Activated naive CD4-positive, alpha-beta T cell (primary cell): ENCODE measurements at regions not wholly inside any gene's neighbourhood (a gene's known extent, or its start where the extent isn't known, plus 50 kb on each side); places are given as distances from the start of the nearest gene placed in this dataset.
"Not testable (repeated sequence)": the region's sequence is repeated elsewhere in the genome, so short reads cannot be mapped to it uniquely, and the experiment has no call there.

Experiments
- DNase-seq, 4 experiments: peaks; one replicate each; lab custom pipeline; 2025; lab: John Stamatoyannopoulos, UW

DNA sequence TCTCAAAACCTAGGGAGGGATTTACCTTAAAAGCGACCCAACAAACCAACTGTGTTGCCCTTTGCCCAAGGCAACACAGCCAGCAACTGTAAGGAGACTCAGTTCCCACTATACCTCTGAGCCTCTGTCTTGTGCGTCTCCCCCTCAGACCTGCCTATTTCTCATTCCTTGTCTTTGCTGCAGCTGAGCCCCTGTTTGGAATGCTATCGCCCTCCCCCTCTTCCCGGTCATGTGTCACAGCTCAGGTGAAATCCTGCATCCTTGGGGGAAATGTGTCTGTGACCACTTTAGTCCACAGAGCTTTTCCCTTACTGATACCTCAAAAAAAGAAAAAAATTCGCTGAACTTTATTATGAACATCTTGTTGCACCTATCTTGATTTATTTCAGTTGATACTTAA lies 52.0 kb upstream of the LRIG1 start:
- no peak for DNase-seq

DNA sequence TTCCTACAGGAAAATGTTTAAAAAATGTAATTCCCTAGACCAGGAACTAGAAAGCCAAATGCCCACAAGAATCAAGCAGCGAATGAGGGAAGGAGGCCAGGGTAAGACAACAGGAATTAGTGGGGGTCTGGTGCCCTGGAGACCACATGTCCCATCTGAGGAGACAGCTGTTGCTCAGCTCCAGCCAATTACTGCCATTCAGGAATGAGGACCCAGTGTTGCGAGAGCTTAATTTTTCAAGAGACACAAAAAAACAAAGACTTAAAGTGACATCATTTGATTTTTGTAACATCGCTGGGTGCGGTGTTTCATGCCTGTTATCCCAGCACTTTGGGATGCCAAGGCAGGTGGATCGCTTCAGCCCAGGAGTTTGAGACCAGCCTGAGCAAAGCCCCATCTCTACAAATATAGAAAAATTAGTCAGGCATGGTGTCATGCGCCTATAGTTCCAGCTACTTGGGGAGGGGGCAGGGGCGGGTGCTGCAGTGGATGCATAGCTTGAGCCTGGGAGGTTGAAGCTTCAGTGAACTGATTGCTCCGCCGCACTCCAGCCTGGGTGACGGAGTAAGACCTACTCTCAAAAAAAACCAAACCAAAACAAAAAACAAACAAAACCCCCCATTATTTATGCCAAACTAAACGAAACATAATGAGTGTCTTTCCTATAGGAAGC lies 52.8 kb upstream of the LRIG1 start:
- DNase-seq: no peak

DNA sequence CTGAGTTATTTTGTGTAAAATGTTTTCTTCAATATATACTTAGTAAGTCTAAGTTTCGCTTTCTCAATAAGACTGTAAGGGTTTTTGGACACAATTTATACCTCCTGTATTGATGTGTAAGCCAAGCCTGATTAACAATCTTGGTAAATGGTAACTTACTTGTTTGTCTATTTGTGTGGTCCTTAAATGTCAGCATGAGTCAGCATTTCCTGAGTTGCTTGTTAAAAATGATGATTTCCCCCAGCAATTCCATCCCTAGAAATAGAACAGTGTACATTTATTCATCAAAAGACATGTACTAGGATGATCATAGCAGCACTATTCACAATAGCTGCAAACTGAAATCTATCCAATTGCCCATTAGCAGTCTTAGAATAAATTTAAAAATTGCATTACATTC lies 53.4 kb upstream of the LRIG1 start:
- no peak for DNase-seq

DNA sequence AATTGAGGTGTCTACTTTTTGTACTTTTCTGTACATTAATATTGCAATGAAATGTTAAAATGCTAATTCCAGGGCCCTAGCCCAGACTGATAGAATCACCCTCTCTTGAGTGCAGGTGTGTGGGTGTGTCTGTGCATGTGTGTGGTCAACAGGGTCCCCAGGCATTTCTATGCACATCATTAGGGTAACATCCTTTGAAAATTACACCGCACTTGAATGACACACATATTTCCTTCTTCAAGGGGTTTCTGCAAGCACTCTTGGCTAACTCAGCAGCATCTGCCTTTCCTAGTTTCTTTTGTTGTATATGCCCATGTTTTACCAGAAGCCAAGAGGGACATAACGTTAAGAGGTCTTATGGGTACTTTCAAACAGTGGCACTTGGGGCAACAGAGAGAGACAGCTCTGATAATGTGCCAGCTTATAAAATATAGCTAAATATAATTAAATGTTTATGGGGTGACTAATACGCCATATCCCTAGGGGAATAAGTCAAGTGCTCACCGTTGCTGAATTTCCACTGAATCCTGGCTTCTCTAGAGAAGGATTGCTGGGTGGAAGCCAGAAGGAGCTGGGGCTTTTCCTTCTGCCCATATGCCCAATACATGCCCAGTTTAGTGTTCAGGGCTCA lies 54.5 kb upstream of the LRIG1 start:
- no peak for DNase-seq

- DNase-seq: no peak
Measured at GRCh38 chr3:66557170-66557569, 56.3 kb upstream of the LRIG1 start.

DNA sequence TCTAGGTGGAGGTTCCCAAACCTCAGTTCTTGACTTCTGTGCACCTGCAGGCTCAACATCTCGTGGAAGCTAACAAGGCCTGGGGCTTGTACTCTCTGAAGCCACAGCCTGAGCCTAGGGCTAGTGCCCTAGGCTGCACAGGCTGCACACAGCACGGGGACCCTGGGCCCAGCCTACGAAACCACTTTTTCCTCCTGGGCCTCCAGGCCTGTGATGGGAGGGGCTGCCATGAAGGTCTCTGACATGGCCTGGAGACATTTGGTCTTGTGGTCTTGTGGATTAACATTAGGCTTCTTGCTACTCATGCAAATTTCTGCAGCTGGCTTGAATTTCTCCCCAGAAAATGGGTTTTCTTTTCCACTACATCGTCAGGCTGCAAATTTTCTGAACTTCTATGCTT lies 59.1 kb upstream of the LRIG1 start:
- DNase-seq: not testable (repeated sequence)

DNA sequence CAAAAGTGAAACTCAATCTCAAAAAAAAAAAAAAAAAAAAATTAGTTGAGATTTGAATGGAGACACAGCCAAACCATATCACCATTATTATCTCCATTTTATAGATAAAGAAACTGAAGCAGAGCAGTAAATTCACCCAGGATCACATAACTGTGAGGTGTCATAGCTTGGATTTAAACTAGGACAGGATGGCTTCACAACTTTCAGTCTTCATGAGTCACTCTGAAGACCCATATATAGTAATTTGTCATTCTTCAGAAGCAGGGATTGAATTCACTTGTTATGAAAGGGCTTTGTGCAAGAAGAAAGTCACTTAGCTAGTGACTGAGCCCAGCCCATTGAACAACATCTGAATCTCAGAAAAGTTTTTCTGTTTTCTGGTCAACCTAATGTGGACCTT lies 60.5 kb upstream of the LRIG1 start:
- DNase-seq: no peak

- no peak for DNase-seq
Measured at GRCh38 chr3:66565301-66565700, 64.5 kb upstream of the LRIG1 start.

DNA sequence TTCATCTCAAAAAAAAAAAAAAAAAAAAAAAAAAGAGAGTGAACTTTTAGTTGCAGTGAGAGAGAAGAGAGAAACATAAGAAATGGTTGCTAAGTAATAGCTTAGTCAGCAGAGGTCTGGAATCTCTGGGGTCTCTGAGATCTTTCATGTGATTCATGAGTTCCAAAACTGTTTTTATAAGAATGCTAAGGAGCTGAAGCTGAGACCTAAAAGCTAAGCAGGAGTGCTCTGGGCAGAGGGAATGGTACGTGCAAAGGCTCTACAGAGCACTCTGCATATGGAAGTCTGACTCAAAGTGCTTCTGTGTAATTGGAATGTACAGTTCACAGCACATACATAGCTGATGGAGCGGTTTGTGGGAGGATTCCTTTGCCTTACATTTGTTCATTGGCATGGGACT lies 66.3 kb upstream of the LRIG1 start:
- DNase-seq: no peak

- DNase-seq: no peak
Measured at GRCh38 chr3:66572090-66572675, 71.4 kb upstream of the LRIG1 start.

GRCh38 chr3:66572938-66573710 lies 72.3 kb upstream of the LRIG1 start:
- no peak for DNase-seq

- no peak for DNase-seq
Measured at GRCh38 chr3:66574091-66574490, 73.3 kb upstream of the LRIG1 start.

GRCh38 chr3:66577426-66578203 lies 76.8 kb upstream of the LRIG1 start:
- no peak for DNase-seq

DNA sequence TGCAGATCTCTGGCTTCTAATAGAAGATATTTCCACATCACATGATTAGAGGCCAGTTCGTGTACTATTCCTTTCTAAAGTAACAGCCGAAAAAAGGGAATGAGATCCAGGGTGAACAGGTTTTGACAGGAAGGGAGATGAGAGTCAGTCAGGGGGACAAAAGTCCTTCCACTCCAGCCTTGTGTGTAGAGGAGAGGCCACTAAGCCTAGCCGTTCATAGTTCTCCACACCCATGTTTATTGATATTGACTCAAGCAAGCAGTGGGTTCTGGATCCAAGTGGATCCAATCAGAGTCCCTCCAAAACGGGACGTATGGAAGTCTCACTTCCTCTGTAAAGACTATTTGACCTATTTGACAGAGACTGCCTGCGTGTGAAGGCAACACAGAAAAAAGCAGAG lies 80.4 kb upstream of the LRIG1 start:
- no peak for DNase-seq

DNA sequence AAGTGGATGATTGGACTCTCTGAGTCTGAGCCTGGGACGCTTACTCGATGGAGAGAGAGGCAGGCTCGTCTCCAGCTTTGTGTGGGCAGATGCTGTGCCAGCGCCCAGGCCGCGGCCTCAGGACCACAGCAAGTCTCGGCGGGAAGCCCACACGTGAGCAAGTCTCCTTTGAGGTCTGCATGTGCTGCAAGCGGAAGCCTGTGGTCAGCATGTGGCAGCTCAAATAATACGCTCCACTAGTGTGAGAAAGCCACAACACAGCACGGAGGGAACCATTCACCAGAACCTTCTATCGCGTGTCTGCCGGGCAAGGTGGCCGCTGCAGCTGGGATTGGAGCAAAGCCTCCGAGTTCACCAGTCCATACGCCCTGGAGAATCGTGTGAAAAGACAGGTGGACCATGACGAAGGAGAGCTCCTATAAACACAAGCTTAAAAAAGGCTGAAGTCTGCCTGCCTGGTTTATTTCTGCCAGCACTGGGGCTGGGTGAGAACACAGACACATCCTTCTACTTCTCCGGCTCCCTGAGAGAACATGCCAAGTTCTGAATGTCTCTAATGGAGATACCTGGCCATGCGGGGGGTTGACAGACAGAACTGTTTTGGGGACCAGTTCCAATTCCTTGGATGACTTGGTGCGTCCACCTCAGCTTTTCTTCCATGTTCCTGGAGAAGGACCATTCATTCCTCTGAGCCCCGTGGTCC lies 82.0 kb upstream of the LRIG1 start:
- DNase-seq: peak in 2 of 4 experiments; percentile 0 to 8

DNA sequence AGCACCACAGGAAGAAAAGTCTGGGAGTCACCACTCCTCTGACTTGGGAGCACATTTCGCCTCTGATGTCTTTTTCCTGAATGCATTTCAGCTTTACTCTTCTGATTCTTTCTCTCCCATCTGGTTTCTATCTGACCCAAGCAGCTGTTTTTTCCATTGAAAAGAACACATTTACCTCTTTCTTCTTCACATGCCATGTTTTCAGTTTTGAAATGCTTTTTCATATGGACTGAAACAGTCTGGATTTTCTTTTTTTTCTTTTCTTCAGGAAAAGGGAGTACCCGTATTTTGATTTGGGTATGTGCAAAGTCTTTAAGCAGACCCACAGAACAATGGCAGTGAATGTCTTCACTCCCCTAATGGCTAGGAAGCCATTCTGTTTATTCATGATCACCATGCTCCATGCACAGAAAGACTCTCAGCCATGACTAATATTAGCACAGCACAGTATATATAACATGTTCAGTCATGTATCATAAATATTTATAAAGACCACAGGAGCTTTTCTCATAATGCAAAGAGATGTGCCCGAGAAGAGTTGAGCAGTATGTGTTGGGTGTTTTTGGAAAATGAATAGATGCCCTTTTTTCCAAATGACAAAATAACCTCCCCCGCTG lies 82.7 kb upstream of the LRIG1 start:
- DNase-seq: no peak

GRCh38 chr3:66585520-66586095 lies 84.8 kb upstream of the LRIG1 start:
- DNase-seq: no peak

GRCh38 chr3:66586853-66587252 lies 86.0 kb upstream of the LRIG1 start:
- DNase-seq: no peak

DNA sequence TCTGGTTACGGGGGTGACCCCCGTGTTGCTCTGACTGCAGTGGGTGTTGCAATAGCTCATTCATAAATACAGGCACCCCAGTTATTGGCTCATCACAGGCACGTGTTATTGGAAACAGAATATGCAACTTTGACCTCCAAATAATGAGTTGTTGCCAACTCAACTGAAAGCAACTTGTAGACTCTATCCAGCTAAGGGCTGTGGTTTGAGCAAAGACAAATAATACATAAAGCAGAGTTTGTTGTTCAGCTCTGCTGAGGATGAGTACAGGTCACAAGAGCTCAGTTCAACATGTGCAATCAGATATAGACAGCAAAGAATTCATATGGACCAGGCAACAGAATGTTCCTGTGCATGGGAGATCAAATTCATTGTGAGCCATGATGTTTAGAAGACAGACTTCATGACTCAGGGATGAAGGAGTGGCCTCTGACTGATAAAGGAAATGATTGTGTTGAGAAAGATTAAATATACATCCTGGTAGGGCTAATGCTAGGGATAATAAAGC lies 87.6 kb upstream of the LRIG1 start:
- DNase-seq: no peak

DNA sequence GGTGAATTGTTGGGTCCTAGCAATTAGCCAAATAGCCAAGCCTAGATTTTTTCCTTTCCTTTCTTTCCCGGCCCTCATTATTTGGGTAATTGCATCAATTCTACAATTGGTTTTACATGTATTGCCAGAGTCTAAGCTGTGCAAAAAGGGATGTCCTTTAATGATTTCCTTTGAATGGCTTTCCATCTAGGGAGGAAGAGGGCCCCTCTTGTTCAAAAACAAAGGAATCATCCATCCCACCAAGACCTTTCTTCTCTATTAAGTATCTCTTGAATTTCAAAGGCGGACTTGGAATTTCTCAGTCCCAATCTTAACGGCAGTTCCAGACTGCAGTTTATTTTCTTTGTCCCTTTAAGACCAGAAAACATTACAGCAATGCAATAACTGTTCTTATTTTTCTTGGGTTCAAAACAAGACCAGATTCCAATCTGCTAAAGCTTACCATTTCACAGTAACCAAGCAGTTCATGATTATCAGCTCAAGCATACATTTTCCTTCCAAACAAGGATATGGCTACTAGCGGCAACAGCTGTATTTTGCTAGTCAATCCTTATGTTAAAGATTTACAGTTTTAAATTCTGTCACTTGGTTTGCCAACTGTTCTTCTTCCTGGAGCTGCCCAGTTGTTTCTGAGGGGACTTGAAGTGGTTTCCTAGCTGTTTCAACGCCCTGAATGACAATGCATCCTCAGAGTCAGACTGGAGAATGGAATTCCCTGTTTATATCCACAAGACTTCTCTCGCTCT lies 91.4 kb upstream of the LRIG1 start:
- no peak for DNase-seq
